ENCODE measurements at regions not wholly inside any gene's neighbourhood (a gene's known extent, or its start where the extent isn't known, plus 50 kb on each side); places are given as distances from the start of the nearest gene placed in this dataset.

DNA sequence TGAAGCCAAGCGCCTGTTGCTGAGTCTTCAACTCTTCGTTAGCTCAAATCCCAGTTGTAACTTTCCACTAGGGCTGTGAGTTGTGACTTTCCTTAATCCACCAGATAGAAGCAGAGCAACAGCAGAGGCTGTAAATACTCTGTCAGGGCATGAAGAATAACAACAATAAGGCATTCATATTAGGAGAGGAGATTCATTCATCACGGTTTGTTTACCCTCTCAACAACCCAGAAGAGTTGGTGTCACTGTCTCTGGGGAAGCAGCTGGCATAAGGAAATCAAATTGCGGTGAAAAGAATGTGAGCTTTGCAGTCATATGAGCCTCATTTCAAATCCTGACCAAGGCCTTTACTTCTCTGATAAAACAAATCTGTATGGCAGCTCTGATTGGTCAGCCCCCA is 184.8 kb downstream of the SHQ1 start:
- no peak overlapping the region for H3K4me3 Mint-ChIP-seq

DNA sequence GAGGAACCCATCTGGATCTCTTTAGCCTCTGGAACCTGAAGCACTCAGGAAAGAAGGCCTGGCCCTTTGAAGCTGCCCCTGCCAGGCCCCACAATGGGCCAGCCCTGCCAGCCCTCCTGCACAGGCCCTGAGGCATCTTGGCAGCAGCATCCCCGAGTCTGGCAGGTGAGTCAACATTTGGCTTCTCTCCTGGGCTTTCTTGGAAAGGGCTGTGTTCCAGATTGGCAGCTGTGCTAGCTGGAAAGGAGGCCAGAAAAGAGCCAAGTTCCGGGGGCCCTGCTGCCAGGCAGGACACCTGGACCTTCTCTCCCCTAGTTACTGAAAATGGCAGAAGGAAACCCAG is 187.2 kb downstream of the SHQ1 start:
- no peak overlapping the region for H3K27ac ChIP-seq (ENCODE audit: low read depth)
- ATAC-seq: no peak
- no peak for DNase-seq (ENCODE audit: low spot score)
- Mint-ChIP-seq H3K27ac (no peak overlapping the region), H3K27me3 (ENCODE audit: insufficient read depth, low read depth, poor library complexity) (peaks cover 8% of the 10 kb centered on the region), H3K9me3 (no peaks in the 10 kb centered on the region; the same call in 1 of the 3 replicates), H3K4me1 (peaks cover 7% of the 10 kb centered on the region), H3K36me3 (ENCODE audit: low read depth) (no peaks in the 10 kb centered on the region), H3K4me3 (no peak overlapping the region)
- TF ChIP-seq, protein P1, sequence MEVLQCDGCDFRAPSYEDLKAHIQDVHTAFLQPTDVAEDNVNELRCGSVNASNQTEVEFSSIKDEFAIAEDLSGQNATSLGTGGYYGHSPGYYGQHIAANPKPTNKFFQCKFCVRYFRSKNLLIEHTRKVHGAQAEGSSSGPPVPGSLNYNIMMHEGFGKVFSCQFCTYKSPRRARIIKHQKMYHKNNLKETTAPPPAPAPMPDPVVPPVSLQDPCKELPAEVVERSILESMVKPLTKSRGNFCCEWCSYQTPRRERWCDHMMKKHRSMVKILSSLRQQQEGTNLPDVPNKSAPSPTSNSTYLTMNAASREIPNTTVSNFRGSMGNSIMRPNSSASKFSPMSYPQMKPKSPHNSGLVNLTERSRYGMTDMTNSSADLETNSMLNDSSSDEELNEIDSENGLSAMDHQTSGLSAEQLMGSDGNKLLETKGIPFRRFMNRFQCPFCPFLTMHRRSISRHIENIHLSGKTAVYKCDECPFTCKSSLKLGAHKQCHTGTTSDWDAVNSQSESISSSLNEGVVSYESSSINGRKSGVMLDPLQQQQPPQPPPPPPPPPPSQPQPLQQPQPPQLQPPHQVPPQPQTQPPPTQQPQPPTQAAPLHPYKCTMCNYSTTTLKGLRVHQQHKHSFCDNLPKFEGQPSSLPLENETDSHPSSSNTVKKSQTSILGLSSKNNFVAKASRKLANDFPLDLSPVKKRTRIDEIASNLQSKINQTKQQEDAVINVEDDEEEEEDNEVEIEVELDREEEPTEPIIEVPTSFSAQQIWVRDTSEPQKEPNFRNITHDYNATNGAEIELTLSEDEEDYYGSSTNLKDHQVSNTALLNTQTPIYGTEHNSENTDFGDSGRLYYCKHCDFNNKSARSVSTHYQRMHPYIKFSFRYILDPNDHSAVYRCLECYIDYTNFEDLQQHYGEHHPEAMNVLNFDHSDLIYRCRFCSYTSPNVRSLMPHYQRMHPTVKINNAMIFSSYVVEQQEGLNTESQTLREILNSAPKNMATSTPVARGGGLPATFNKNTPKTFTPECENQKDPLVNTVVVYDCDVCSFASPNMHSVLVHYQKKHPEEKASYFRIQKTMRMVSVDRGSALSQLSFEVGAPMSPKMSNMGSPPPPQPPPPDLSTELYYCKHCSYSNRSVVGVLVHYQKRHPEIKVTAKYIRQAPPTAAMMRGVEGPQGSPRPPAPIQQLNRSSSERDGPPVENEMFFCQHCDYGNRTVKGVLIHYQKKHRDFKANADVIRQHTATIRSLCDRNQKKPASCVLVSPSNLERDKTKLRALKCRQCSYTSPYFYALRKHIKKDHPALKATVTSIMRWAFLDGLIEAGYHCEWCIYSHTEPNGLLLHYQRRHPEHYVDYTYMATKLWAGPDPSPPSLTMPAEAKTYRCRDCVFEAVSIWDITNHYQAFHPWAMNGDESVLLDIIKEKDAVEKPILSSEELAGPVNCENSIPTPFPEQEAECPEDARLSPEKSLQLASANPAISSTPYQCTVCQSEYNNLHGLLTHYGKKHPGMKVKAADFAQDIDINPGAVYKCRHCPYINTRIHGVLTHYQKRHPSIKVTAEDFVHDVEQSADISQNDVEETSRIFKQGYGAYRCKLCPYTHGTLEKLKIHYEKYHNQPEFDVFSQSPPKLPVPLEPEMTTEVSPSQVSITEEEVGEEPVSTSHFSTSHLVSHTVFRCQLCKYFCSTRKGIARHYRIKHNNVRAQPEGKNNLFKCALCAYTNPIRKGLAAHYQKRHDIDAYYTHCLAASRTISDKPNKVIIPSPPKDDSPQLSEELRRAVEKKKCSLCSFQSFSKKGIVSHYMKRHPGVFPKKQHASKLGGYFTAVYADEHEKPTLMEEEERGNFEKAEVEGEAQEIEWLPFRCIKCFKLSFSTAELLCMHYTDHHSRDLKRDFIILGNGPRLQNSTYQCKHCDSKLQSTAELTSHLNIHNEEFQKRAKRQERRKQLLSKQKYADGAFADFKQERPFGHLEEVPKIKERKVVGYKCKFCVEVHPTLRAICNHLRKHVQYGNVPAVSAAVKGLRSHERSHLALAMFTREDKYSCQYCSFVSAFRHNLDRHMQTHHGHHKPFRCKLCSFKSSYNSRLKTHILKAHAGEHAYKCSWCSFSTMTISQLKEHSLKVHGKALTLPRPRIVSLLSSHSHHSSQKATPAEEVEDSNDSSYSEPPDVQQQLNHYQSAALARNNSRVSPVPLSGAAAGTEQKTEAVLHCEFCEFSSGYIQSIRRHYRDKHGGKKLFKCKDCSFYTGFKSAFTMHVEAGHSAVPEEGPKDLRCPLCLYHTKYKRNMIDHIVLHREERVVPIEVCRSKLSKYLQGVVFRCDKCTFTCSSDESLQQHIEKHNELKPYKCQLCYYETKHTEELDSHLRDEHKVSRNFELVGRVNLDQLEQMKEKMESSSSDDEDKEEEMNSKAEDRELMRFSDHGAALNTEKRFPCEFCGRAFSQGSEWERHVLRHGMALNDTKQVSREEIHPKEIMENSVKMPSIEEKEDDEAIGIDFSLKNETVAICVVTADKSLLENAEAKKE (CRISPR knock-in tag; IDR thresholded peaks at IDR 0.05): no peak
- no peaks in the 10 kb centered on the region for H3F3A ChIP-seq (replicated peaks; ENCODE audit: low read depth)
- H3K9me2 ChIP-seq (ENCODE audit: insufficient read depth): peaks cover 7% of the 10 kb centered on the region; the same call in 1 of the 2 replicates
- no peak overlapping the region for H2AFZ ChIP-seq
- H3K36me3 ChIP-seq (ENCODE audit: insufficient read depth): no peaks in the 10 kb centered on the region
- H4K20me1 ChIP-seq (replicated peaks; ENCODE audit: insufficient read depth): no peaks in the 10 kb centered on the region
- peaks cover 4% of the 10 kb centered on the region for H3K4me1 ChIP-seq (ENCODE audit: insufficient read depth)
- no peaks in the 10 kb centered on the region for H3K79me2 ChIP-seq (replicated peaks; ENCODE audit: insufficient read depth)
- H3K4me3 ChIP-seq: no peak overlapping the region
- no peaks in the 10 kb centered on the region for H3K27me3 ChIP-seq (ENCODE audit: insufficient read depth)
- H3K4me2 ChIP-seq: no peak overlapping the region

More for the DNA sequence above, 184.8 kb downstream of the SHQ1 start:
- Mint-ChIP-seq H3K27me3 (ENCODE audit: insufficient read depth, low read depth, poor library complexity) (peaks cover 3% of the 10 kb centered on the region), H3K4me1 (peaks cover 2% of the 10 kb centered on the region), H3K27ac (no peak overlapping the region), H3K36me3 (ENCODE audit: low read depth) (no peaks in the 10 kb centered on the region), H3K9me3 (peaks cover 4% of the 10 kb centered on the region)
- no peak for ATAC-seq
- H3K9me2 ChIP-seq (ENCODE audit: insufficient read depth): peaks cover 7% of the 10 kb centered on the region; the same call in 1 of the 2 replicates
- no peak overlapping the region for H3K27ac ChIP-seq (ENCODE audit: low read depth)
- no peaks in the 10 kb centered on the region for H3K79me2 ChIP-seq (replicated peaks; ENCODE audit: insufficient read depth)
- no peaks in the 10 kb centered on the region for H3K36me3 ChIP-seq (ENCODE audit: insufficient read depth)
- no peak overlapping the region for H3K4me2 ChIP-seq
- H2AFZ ChIP-seq: no peak overlapping the region
- H3F3A ChIP-seq (replicated peaks; ENCODE audit: low read depth): no peaks in the 10 kb centered on the region
- H3K4me3 ChIP-seq: no peak overlapping the region
- TF ChIP-seq POLR2AphosphoS5 (IDR thresholded peaks at IDR 0.05; ENCODE audit: low read depth) (no peak), STAT1 (IDR thresholded peaks at IDR 0.05; ENCODE audit: unreplicated experiment) (no peak), ZNF114 (CRISPR knock-in tag; IDR thresholded peaks at IDR 0.05) (no peak), NANOG (IDR thresholded peaks at IDR 0.05; ENCODE audit: borderline replicate concordance) (no peak), CREB1 (CRISPR knock-in tag; IDR thresholded peaks at IDR 0.05; ENCODE audit: low read depth) (no peak), JUNB (IDR thresholded peaks at IDR 0.05; ENCODE audit: unreplicated experiment) (no peak), EZH2phosphoT487 (IDR thresholded peaks at IDR 0.05; ENCODE audit: unreplicated experiment) (no peak), ZNF331 (CRISPR knock-in tag; IDR thresholded peaks at IDR 0.05; ENCODE audit: low read depth) (no peak)
- TF ChIP-seq, protein P2, sequence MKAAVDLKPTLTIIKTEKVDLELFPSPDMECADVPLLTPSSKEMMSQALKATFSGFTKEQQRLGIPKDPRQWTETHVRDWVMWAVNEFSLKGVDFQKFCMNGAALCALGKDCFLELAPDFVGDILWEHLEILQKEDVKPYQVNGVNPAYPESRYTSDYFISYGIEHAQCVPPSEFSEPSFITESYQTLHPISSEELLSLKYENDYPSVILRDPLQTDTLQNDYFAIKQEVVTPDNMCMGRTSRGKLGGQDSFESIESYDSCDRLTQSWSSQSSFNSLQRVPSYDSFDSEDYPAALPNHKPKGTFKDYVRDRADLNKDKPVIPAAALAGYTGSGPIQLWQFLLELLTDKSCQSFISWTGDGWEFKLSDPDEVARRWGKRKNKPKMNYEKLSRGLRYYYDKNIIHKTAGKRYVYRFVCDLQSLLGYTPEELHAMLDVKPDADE (IDR thresholded peaks at IDR 0.05): no peak
- TF ChIP-seq, protein P3, sequence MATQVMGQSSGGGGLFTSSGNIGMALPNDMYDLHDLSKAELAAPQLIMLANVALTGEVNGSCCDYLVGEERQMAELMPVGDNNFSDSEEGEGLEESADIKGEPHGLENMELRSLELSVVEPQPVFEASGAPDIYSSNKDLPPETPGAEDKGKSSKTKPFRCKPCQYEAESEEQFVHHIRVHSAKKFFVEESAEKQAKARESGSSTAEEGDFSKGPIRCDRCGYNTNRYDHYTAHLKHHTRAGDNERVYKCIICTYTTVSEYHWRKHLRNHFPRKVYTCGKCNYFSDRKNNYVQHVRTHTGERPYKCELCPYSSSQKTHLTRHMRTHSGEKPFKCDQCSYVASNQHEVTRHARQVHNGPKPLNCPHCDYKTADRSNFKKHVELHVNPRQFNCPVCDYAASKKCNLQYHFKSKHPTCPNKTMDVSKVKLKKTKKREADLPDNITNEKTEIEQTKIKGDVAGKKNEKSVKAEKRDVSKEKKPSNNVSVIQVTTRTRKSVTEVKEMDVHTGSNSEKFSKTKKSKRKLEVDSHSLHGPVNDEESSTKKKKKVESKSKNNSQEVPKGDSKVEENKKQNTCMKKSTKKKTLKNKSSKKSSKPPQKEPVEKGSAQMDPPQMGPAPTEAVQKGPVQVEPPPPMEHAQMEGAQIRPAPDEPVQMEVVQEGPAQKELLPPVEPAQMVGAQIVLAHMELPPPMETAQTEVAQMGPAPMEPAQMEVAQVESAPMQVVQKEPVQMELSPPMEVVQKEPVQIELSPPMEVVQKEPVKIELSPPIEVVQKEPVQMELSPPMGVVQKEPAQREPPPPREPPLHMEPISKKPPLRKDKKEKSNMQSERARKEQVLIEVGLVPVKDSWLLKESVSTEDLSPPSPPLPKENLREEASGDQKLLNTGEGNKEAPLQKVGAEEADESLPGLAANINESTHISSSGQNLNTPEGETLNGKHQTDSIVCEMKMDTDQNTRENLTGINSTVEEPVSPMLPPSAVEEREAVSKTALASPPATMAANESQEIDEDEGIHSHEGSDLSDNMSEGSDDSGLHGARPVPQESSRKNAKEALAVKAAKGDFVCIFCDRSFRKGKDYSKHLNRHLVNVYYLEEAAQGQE (IDR thresholded peaks at IDR 0.05; ENCODE audit: unreplicated experiment): no peak
- H4K20me1 ChIP-seq (replicated peaks; ENCODE audit: insufficient read depth): no peaks in the 10 kb centered on the region
- DNase-seq (ENCODE audit: low spot score): no peak
- H3K27me3 ChIP-seq (ENCODE audit: insufficient read depth): no peaks in the 10 kb centered on the region
- H3K4me1 ChIP-seq (ENCODE audit: insufficient read depth): peaks cover 4% of the 10 kb centered on the region
